ENCODE measurements at regions not wholly inside any gene's neighbourhood (a gene's known extent, or its start where the extent isn't known, plus 50 kb on each side); places are given as distances from the start of the nearest gene placed in this dataset.

- H3K27ac ChIP-seq, result no peak overlapping the region
- H3K36me3 ChIP-seq, result no peaks in the 10 kb centered on the region
- H3K4me1 ChIP-seq (replicated peaks), result no peaks in the 10 kb centered on the region
- DNase-seq (ENCODE audit: low read depth in 1 of 2, low spot score in 2 of 2), result no peak
- no peak overlapping the region for H3K4me3 ChIP-seq
- H3K9me3 ChIP-seq (replicated peaks), result no peaks in the 10 kb centered on the region
- H3K27me3 ChIP-seq (replicated peaks), result no peaks in the 10 kb centered on the region
Observed at GRCh38 chr6:155980014-155980767, 524.6 kb upstream of the NOX3 start.

- no peak for DNase-seq (ENCODE audit: low read depth in 1 of 2, low spot score in 2 of 2)
- H3K4me1 ChIP-seq (replicated peaks), result no peaks in the 10 kb centered on the region
- no peaks in the 10 kb centered on the region for H3K9me3 ChIP-seq (replicated peaks)
- no peaks in the 10 kb centered on the region for H3K27me3 ChIP-seq (replicated peaks)
- H3K27ac ChIP-seq, result no peak overlapping the region
- H3K4me3 ChIP-seq, result no peak overlapping the region
- H3K36me3 ChIP-seq, result no peaks in the 10 kb centered on the region
Observed at GRCh38 chr6:155975506-155975905, 519.9 kb upstream of the NOX3 start.

GRCh38 chr6:155974811-155975323, 519.2 kb upstream of the NOX3 start:
- Histone ChIP-seq H3K27ac (no peak overlapping the region), H3K36me3 (no peaks in the 10 kb centered on the region), H3K4me1 (replicated peaks) (no peaks in the 10 kb centered on the region), H3K27me3 (replicated peaks) (no peaks in the 10 kb centered on the region), H3K4me3 (no peak overlapping the region), H3K9me3 (replicated peaks) (no peaks in the 10 kb centered on the region)
- no peak for DNase-seq (ENCODE audit: low read depth in 1 of 2, low spot score in 2 of 2)

GRCh38 chr6:155974359-155974758, 518.7 kb upstream of the NOX3 start:
- no peaks in the 10 kb centered on the region for H3K9me3 ChIP-seq (replicated peaks)
- H3K4me1 ChIP-seq (replicated peaks), result no peaks in the 10 kb centered on the region
- no peak overlapping the region for H3K27ac ChIP-seq
- DNase-seq (ENCODE audit: low read depth in 1 of 2, low spot score in 2 of 2), result no peak
- no peaks in the 10 kb centered on the region for H3K36me3 ChIP-seq
- no peaks in the 10 kb centered on the region for H3K27me3 ChIP-seq (replicated peaks)
- no peak overlapping the region for H3K4me3 ChIP-seq

- Histone ChIP-seq H3K36me3 (no peaks in the 10 kb centered on the region), H3K4me3 (no peak overlapping the region), H3K27me3 (replicated peaks) (no peaks in the 10 kb centered on the region), H3K9me3 (replicated peaks) (no peaks in the 10 kb centered on the region), H3K27ac (no peak overlapping the region), H3K4me1 (replicated peaks) (no peaks in the 10 kb centered on the region)
- no peak for DNase-seq (ENCODE audit: low read depth in 1 of 2, low spot score in 2 of 2)
Observed at GRCh38 chr6:155970876-155971708, 515.5 kb upstream of the NOX3 start.

- no peaks in the 10 kb centered on the region for H3K4me1 ChIP-seq (replicated peaks)
- no peak for DNase-seq (ENCODE audit: low read depth in 1 of 2, low spot score in 2 of 2)
- no peak overlapping the region for H3K27ac ChIP-seq
- no peaks in the 10 kb centered on the region for H3K9me3 ChIP-seq (replicated peaks)
- no peaks in the 10 kb centered on the region for H3K27me3 ChIP-seq (replicated peaks)
- no peak overlapping the region for H3K4me3 ChIP-seq
- H3K36me3 ChIP-seq, result no peaks in the 10 kb centered on the region
Observed at GRCh38 chr6:155970472-155970871, 514.8 kb upstream of the NOX3 start.

GRCh38 chr6:155968921-155969320, 513.3 kb upstream of the NOX3 start:
- Histone ChIP-seq H3K27me3 (replicated peaks) (no peaks in the 10 kb centered on the region), H3K36me3 (no peaks in the 10 kb centered on the region), H3K4me1 (replicated peaks) (no peaks in the 10 kb centered on the region), H3K27ac (no peak overlapping the region), H3K4me3 (no peak overlapping the region), H3K9me3 (replicated peaks) (no peaks in the 10 kb centered on the region)
- no peak for DNase-seq (ENCODE audit: low read depth in 1 of 2, low spot score in 2 of 2)

- DNase-seq (ENCODE audit: low read depth in 1 of 2, low spot score in 2 of 2), result no peak
- H3K27me3 ChIP-seq (replicated peaks), result no peaks in the 10 kb centered on the region
- no peaks in the 10 kb centered on the region for H3K36me3 ChIP-seq
- no peak overlapping the region for H3K4me3 ChIP-seq
- H3K4me1 ChIP-seq (replicated peaks), result no peaks in the 10 kb centered on the region
- no peak overlapping the region for H3K27ac ChIP-seq
- no peaks in the 10 kb centered on the region for H3K9me3 ChIP-seq (replicated peaks)
Observed at GRCh38 chr6:155967322-155967721, 511.7 kb upstream of the NOX3 start.

GRCh38 chr6:155964544-155964943, 508.9 kb upstream of the NOX3 start:
- DNase-seq (ENCODE audit: low read depth in 1 of 2, low spot score in 2 of 2), result no peak
- no peaks in the 10 kb centered on the region for H3K36me3 ChIP-seq
- no peak overlapping the region for H3K27ac ChIP-seq
- no peaks in the 10 kb centered on the region for H3K27me3 ChIP-seq (replicated peaks)
- H3K4me1 ChIP-seq (replicated peaks), result no peaks in the 10 kb centered on the region
- no peaks in the 10 kb centered on the region for H3K9me3 ChIP-seq (replicated peaks)
- H3K4me3 ChIP-seq, result no peak overlapping the region

GRCh38 chr6:155962276-155962675, 506.6 kb upstream of the NOX3 start:
- Histone ChIP-seq H3K4me1 (replicated peaks) (no peaks in the 10 kb centered on the region), H3K36me3 (no peaks in the 10 kb centered on the region), H3K9me3 (replicated peaks) (no peaks in the 10 kb centered on the region), H3K4me3 (no peak overlapping the region), H3K27ac (no peak overlapping the region), H3K27me3 (replicated peaks) (no peaks in the 10 kb centered on the region)
- DNase-seq (ENCODE audit: low read depth in 1 of 2, low spot score in 2 of 2), result no peak

- Histone ChIP-seq H3K27me3 (replicated peaks) (no peaks in the 10 kb centered on the region), H3K27ac (no peak overlapping the region), H3K36me3 (no peaks in the 10 kb centered on the region), H3K9me3 (replicated peaks) (no peaks in the 10 kb centered on the region), H3K4me1 (replicated peaks) (no peaks in the 10 kb centered on the region), H3K4me3 (no peak overlapping the region)
- DNase-seq (ENCODE audit: low read depth in 1 of 2, low spot score in 2 of 2), result no peak
Observed at GRCh38 chr6:155959898-155960495, 504.4 kb upstream of the NOX3 start.

GRCh38 chr6:155958550-155958949, 502.9 kb upstream of the NOX3 start:
- H3K27ac ChIP-seq, result no peak overlapping the region
- no peak for DNase-seq (ENCODE audit: low read depth in 1 of 2, low spot score in 2 of 2)
- H3K4me1 ChIP-seq (replicated peaks), result no peaks in the 10 kb centered on the region
- no peaks in the 10 kb centered on the region for H3K36me3 ChIP-seq
- H3K27me3 ChIP-seq (replicated peaks), result no peaks in the 10 kb centered on the region
- H3K9me3 ChIP-seq (replicated peaks), result no peaks in the 10 kb centered on the region
- no peak overlapping the region for H3K4me3 ChIP-seq

- Histone ChIP-seq H3K27me3 (replicated peaks) (no peaks in the 10 kb centered on the region), H3K27ac (no peak overlapping the region), H3K4me1 (replicated peaks) (no peaks in the 10 kb centered on the region), H3K4me3 (no peak overlapping the region), H3K36me3 (no peaks in the 10 kb centered on the region), H3K9me3 (replicated peaks) (no peaks in the 10 kb centered on the region)
- no peak for DNase-seq (ENCODE audit: low read depth in 1 of 2, low spot score in 2 of 2)
Observed at GRCh38 chr6:155955038-155955437, 499.4 kb upstream of the NOX3 start.

- no peak overlapping the region for H3K27ac ChIP-seq
- H3K9me3 ChIP-seq (replicated peaks), result no peaks in the 10 kb centered on the region
- no peaks in the 10 kb centered on the region for H3K4me1 ChIP-seq (replicated peaks)
- no peaks in the 10 kb centered on the region for H3K27me3 ChIP-seq (replicated peaks)
- no peaks in the 10 kb centered on the region for H3K36me3 ChIP-seq
- DNase-seq (ENCODE audit: low read depth in 1 of 2, low spot score in 2 of 2), result no peak
- H3K4me3 ChIP-seq, result no peak overlapping the region
Observed at GRCh38 chr6:155954149-155954548, 498.5 kb upstream of the NOX3 start.

Data from SJSA1 (cell line).